ENCODE measurements at regions not wholly inside any gene's neighbourhood (a gene's known extent, or its start where the extent isn't known, plus 50 kb on each side); places are given as distances from the start of the nearest gene placed in this dataset.
A peak's percentile ranks its signal among the peaks of the same experiment; 100 is the strongest.

DNA sequence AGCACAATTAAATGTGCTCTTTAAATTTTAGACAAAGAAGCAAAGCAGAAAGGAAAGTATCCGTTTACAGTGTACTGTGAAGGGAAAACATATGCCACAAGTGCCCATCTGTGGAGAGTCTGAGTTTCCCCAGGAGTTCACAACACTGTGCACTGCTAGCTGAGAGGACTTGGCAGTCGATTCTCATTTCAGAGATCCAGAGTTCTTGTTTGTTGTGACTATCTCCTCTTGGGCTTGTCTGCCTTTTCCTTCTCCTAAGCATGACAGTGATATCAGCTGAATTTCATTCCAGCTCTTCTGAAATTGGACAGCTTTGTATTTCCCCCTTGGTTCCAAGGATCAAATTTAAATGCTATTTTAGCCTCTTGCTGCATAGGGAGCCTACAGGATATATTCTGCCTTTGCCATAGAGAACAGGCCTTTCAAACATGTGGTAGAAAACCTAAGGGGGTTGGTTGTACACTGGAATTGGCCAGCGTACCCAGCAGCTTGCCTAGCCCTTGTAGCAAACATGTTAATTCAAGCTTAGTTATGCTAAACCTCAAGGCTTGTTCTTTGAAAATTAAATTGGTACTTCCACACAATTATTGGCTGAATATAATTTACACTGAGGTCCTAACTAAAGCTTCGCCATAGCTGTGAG lies 259.2 kb upstream of the NOVA1 start:
- no peak for DNase-seq

DNA sequence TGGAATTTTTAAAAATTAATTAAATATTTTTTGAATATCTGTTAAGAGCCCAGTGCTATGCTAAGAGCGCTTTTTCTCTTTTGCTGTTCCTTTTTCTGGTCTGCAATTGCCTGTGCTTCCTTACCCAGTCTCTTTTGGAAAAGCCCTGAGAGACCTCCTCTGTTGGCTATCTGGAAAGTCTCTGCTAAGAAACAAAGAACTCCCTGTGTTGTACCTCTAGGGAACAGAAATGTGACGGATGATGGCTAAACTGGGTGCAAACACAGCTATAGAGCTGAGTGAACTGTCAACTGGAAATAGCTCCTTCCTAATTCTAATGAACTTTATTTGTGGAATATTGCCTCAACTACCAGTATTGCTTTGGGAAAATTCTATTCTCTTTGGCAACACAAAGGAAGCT lies 261.6 kb upstream of the NOVA1 start:
- DNase-seq = no peak

DNA sequence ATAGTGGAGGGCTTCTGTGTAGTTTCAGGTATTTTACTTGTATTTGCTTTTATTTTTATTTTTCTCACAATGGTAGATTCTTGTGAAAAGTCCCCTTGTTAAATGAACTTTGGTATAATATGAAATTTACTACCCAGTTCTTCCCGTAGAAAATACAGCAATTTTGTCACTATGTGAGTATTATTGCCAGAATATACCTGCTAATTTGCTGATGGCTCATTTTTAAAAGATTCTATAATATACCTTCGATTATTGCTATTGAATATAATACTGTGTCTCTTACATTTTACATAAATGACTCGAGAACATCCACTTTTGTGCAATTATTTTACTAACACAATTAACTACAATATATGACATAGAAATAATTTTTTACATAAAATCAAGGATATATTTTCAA lies 262.3 kb upstream of the NOVA1 start:
- DNase-seq = no peak

GRCh38 chr14:26863736-26864135 lies 265.9 kb upstream of the NOVA1 start:
- DNase-seq = no peak

DNA sequence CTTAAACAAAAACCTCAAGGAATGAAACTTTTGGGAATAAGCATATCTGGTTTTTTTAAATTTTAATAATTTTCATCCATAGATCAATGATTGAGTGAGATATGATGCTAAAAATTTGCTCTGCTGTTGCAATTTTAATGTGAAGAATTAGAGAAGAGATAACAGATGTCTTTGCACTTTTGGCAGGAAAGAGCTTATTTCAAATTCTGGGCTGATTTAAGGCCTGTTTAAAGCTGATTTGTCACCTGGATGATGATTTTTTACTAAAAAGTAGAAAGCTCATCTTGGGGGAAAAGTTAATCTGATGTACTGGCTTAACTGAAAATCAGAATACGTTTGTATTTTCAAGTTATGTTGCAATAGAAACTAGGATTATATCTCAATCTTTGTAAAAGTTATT lies 268.9 kb upstream of the NOVA1 start:
- no peak for DNase-seq

- DNase-seq = no peak
These were observed 269.4 kb upstream of the NOVA1 start for GRCh38 chr14:26867171-26867757.

- DNase-seq = no peak
These were observed 272.3 kb upstream of the NOVA1 start for GRCh38 chr14:26870096-26870495.

DNA sequence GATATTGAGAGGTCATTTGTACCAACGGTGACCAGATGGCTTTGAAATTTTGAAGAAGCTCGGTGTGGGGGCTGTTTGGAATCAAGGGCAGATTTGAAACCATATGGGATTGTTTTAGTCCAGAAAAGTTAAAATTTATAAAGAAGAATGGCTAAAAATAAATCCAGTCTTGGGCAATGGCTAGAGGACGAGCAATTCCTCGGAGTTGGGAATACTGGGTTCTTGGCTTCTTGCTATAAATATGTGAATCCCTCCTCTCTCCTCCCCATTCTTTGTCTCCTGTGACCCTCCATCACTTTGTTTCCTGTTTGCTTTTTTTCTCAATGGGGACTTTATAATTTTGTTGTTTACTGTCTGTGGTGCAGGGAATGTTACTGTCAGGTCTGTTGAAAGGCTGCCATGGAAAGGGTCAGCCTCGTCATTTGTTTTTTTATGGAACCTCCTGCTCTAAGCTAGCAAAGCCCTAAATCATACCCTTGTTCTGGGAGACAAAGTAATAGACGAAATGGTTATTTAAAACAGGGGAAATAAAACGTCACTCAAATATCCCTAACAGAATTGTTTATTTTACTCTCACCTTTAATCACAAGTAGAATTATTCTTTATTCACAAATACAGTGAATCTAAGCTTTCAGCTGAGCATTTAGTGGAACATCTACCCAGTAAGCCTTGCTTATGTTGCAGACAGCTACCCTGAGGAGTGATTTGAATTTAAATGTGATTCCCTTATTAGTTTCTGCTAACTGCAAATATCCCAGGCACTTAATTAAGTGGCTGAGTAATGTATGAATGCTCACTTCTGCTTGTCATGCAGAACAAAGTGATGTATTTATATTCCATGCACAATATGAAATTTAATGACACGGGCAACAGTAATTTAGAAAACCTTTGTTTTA lies 273.1 kb upstream of the NOVA1 start:
- DNase-seq = no peak

- DNase-seq = no peak
These were observed 274.9 kb upstream of the NOVA1 start for GRCh38 chr14:26872515-26873361.

- no peak for DNase-seq
These were observed 275.6 kb upstream of the NOVA1 start for GRCh38 chr14:26873362-26873960.

DNA sequence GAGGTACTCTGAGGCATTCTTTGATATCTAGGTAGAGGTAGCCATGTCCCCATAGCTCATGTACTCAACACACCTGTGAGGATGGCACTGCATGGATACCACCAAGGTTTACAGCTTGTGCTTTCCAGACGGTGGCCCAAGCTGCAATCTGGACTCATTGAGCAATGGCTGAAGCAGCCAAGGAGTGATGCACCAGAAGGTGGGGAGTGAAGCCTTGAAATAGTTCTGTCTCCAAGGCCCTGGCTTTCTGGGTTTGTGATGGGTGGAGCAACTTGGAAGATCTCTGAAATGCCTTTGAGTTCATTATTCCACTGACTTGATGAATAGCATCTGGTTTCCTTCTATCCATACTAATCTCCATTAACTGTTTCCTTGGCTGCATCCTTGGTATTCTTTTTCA lies 290.0 kb upstream of the NOVA1 start:
- DNase-seq = no peak

DNA sequence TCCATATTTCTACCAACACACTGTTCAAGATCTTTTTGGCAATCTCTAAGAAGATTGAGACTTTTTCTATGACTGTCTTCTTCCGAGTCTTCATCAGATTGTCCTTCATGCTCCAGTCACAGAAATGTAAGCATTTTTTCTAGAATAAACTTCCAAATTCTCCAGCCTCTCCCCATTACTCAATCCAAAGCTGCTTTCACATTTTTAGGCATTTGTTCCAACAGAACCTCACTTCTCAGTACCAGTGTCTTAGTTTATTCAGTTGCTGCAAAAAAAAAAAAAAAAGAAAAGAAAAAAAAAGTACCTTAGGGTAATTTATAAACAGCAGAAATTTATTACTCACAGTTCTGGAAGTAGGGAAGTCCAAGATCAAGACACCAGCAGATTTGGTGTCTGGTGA lies 290.8 kb upstream of the NOVA1 start:
- DNase-seq = no peak

DNA sequence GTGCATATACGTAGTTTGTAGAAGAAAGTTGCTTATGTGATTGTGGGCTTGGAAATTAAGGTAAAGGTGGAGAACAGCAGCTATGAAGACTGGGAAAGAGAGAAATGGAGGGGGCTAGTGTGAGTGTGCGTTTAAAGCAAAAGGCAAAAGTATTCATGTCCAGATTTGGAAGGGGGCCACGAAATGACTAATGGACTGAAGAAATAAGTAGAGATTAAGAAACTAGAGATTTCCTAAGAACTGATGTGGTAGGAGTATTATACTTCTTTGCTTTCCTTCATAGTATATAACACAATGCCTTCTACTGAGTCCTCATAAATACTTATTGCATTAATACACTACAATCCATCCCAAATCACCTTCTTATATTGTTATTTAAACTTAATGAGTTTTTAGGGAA lies 298.6 kb upstream of the NOVA1 start:
- no peak for DNase-seq

DNA sequence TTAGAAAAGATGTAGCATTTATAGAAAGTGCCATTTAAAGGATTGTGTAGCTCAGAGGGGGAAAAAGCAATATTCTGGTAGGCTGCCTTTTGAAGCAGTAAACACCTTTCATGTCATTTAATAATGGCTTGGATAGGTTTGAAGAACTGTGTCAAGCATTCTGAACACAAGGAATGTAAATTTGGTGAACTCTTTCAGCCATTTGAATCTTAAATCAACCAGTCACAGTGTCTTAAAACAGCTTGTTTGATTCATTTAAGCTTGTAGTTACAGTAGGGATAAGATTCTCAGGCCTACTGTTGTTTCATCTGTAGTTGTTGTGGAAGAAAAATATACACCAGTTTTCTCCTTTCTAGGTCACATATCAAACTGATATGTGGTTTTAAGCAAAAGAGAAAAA lies 299.4 kb upstream of the NOVA1 start:
- DNase-seq = peak; percentile 7

DNA sequence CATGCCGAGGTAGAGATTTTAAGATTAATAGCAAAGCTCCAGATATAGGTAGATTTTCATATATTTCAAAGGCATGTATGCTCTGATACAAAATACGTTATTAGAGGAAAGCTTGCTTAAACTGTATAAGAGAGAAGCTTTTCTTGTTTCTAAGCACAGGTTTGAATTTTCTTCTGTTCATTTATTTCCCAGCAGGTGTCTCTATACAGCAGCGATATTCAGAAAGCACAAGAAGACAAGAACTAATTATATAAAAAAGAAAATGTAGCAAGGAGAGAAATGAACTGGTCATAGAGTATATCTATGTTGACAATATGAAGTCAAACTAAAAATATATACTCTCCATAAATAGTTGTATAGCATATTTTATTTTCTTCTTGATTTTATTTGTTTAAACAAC lies 307.4 kb upstream of the NOVA1 start:
- DNase-seq = no peak

- no peak for DNase-seq
These were observed 316.0 kb upstream of the NOVA1 start for GRCh38 chr14:26913786-26914185.

GRCh38 chr14:26917086-26917485 lies 319.3 kb upstream of the NOVA1 start:
- no peak for DNase-seq

GRCh38 chr14:26925876-26926584 lies 328.2 kb upstream of the NOVA1 start:
- DNase-seq = no peak

GRCh38 chr14:26926585-26926984 lies 328.8 kb upstream of the NOVA1 start:
- DNase-seq = no peak

- no peak for DNase-seq
These were observed 330.2 kb upstream of the NOVA1 start for GRCh38 chr14:26928019-26928418.

DNA sequence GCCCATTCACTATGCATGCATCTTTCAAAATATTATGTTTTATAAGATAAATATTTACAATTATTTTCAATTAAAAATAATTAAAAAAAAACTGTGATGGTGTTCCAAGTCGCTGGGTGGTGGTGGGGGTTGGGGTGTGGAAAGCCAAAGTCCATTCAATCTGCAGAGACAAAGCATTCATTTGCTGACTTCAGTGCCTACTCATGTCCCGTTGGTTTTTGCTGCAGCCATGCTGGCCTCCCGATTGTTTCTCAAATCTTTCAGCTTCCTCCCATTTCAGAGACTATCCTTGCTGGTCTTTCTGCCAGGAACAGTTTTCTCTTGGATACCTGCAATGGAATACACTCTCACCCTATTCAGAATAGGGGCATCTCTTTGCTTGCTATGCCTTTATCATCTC lies 331.5 kb upstream of the NOVA1 start:
- no peak for DNase-seq

- DNase-seq = no peak
These were observed 332.7 kb upstream of the NOVA1 start for GRCh38 chr14:26930576-26930975.
